ENCODE measurements at regions not wholly inside any gene's neighbourhood (a gene's known extent, or its start where the extent isn't known, plus 50 kb on each side); places are given as distances from the start of the nearest gene placed in this dataset.
A peak's percentile ranks its signal among the peaks of the same experiment; 100 is the strongest.

DNA sequence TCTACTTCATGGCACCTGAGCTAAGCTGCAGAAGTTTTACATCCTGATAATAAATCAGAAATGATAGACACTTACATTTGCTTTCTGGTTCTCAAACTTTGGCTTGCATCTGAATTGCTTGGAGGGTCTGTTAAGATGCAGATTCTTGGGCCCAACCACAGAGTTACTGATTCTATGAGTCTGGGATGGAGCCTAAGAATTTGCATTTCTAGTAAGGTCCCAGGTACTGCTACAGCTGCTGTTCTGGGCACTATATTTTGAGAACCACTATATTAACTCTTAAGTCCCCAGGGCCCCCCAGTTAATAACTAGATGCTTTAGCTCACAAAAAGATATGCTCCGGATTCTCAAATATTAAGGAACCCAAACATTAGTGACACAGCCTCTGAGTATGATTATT lies 69.8 kb upstream of the DAB2 start:
- intact Hi-C loops (cut with DNase I): no loop called here
- ATAC-seq (no peak), DNase-seq (no peak)
- H3K4me3 ChIP-seq: no peak overlapping the region
- no peaks in the 10 kb centered on the region for H3K36me3 ChIP-seq
- peak overlapping the region in 4 of 12 donors; percentile 2 to 69 (median 16) for H3K27ac ChIP-seq
- 79 to 95% (median 90%) methylated on average over 1 of the region's 1 CpG for WGBS, 4 donors
- peaks cover 0 to 40% (median 4%) of the 10 kb centered on the region in 12 donors for H3K4me1 ChIP-seq
- TF ChIP-seq CTCF (IDR thresholded peaks at IDR 0.05): no peak
- no peak for TF ChIP-seq POLR2A (IDR thresholded peaks at IDR 0.05)
- H3K27me3 ChIP-seq: no peaks in the 10 kb centered on the region
- H3K9me3 ChIP-seq: peaks cover 0 to 27% (median 8%) of the 10 kb centered on the region in 12 donors

- Histone ChIP-seq H3K36me3 (no peaks in the 10 kb centered on the region), H3K4me1 (peaks cover 0 to 39% (median 4%) of the 10 kb centered on the region in 12 donors), H3K9me3 (peaks cover 0 to 29% (median 8%) of the 10 kb centered on the region in 12 donors), H3K4me3 (no peak overlapping the region), H3K27me3 (no peaks in the 10 kb centered on the region), H3K27ac (peak overlapping the region in 5 of 12 donors; percentile 2 to 69 (median 17))
- WGBS, 4 donors: 44 to 54% (median 45%) methylated on average over 3 of the region's 3 CpGs
- TF ChIP-seq CTCF (IDR thresholded peaks at IDR 0.05) (no peak), POLR2A (IDR thresholded peaks at IDR 0.05) (no peak)
- DNase-seq (no peak), ATAC-seq (peak in 3 of 4 donors; percentile 18 to 33 (median 24))
- intact Hi-C loops (cut with DNase I): no loop called here
These were observed 69.3 kb upstream of the DAB2 start for GRCh38 chr5:39494107-39494510.

DNA sequence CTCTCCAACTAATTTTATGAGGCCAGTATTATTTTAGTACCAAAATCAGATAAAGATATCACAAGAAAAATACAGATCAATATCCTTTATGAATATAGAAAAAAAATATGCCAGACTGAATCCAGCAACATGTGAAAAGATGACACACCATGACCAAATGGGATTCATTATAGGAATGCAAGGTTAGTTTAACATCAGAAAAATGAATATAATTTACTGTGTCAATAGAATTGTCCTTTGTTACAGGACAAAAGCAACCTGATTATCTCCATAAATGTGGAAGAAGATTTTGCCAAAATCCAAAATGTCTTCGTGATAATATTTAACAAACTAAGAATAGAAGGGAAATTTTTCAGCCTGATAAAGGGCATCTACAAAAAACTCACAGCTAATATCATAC lies 66.4 kb upstream of the DAB2 start:
- 82 to 93% (median 89%) methylated on average over 1 of the region's 1 CpG for WGBS, 4 donors
- Histone ChIP-seq H3K27ac (no peak overlapping the region), H3K9me3 (peaks cover 0 to 29% (median 8%) of the 10 kb centered on the region in 12 donors), H3K36me3 (no peaks in the 10 kb centered on the region), H3K4me3 (no peak overlapping the region), H3K27me3 (no peaks in the 10 kb centered on the region), H3K4me1 (peaks cover 0 to 25% (median 4%) of the 10 kb centered on the region in 12 donors)
- intact Hi-C loops (cut with DNase I): no loop called here
- DNase-seq: no peak
- no peak for ATAC-seq
- TF ChIP-seq CTCF (IDR thresholded peaks at IDR 0.05): no peak
- TF ChIP-seq POLR2A (IDR thresholded peaks at IDR 0.05): no peak

GRCh38 chr5:39489263-39489662 lies 64.5 kb upstream of the DAB2 start:
- H3K27ac ChIP-seq: no peak overlapping the region
- no peaks in the 10 kb centered on the region for H3K36me3 ChIP-seq
- no peak overlapping the region for H3K4me3 ChIP-seq
- WGBS, 4 donors: 38 to 100% (median 88%) methylated on average over 1 of the region's 1 CpG
- no peak for TF ChIP-seq POLR2A (IDR thresholded peaks at IDR 0.05)
- TF ChIP-seq CTCF (IDR thresholded peaks at IDR 0.05): no peak
- intact Hi-C loops (cut with DNase I): no loop called here
- H3K4me1 ChIP-seq: peaks cover 0 to 8% (median 1%) of the 10 kb centered on the region in 12 donors
- ATAC-seq (no peak), DNase-seq (no peak)
- no peaks in the 10 kb centered on the region for H3K27me3 ChIP-seq
- H3K9me3 ChIP-seq: peaks cover 0 to 29% (median 8%) of the 10 kb centered on the region in 12 donors

All from heart left ventricle (tissue), 16 donors.